H9 (cell line): ENCODE measurements at regions not wholly inside any gene's neighbourhood (a gene's known extent, or its start where the extent isn't known, plus 50 kb on each side); places are given as distances from the start of the nearest gene placed in this dataset.

ENCODE experiments used
- DNase-seq: peaks from one replicate; pipeline ENCODE4 v3.0.0-alpha.2; 2017
- H2AFZ ChIP-seq: one replicate; pipeline ENCODE4 v1.6.1; 2013; ENCODE audit warnings: mild to moderate bottlenecking, low read length, control low read depth, moderate library complexity
- H2AK5ac ChIP-seq: 2 replicates; pipeline ENCODE4 v1.6.1; 2013; ENCODE audit warnings: low read length, control low read depth, mixed read lengths; ENCODE audit not compliant: insufficient read length
- H2BK120ac ChIP-seq: one replicate; pipeline ENCODE4 v1.6.1; 2013; ENCODE audit warnings: low read depth, mild to moderate bottlenecking, low read length, control low read depth, inconsistent platforms; ENCODE audit not compliant: poor library complexity, severe bottlenecking
- H2BK12ac ChIP-seq: 2 replicates; pipeline ENCODE4 v1.6.1; 2013; ENCODE audit warnings: low read length, control low read depth, mixed read lengths, low read depth; ENCODE audit not compliant: insufficient read length
- H2BK15ac ChIP-seq: 2 replicates; pipeline ENCODE4 v1.6.1; 2013; ENCODE audit warnings: low read depth, low read length, control low read depth
- H2BK20ac ChIP-seq: one replicate; pipeline ENCODE4 v1.6.1; 2013; ENCODE audit warnings: low read depth, mild to moderate bottlenecking, low read length, control low read depth, inconsistent platforms; ENCODE audit not compliant: poor library complexity, severe bottlenecking
- H2BK5ac ChIP-seq: 2 replicates; pipeline ENCODE4 v1.6.1; 2013; ENCODE audit warnings: low read length, control low read depth, mixed read lengths; ENCODE audit not compliant: insufficient read length
- H3K14ac ChIP-seq: 2 replicates; pipeline ENCODE4 v1.6.1; 2013; ENCODE audit warnings: low read length, control low read depth; ENCODE audit not compliant: insufficient read depth
- H3K18ac ChIP-seq: 2 replicates; pipeline ENCODE4 v1.6.1; 2013; ENCODE audit warnings: low read depth, mild to moderate bottlenecking, mixed read lengths, low read length, control low read depth; ENCODE audit not compliant: insufficient read length
- H3K23ac ChIP-seq: 2 replicates; pipeline ENCODE4 v1.6.1; 2013; ENCODE audit warnings: low read length, control low read depth, mixed read lengths, low read depth; ENCODE audit not compliant: insufficient read length
- H3K23me2 ChIP-seq: 2 replicates; pipeline ENCODE4 v1.6.1; 2013; ENCODE audit warnings: low read depth, mild to moderate bottlenecking, mixed read lengths, low read length, control low read depth; ENCODE audit not compliant: insufficient read length, poor library complexity, severe bottlenecking
- H3K27ac ChIP-seq: 2 replicates; pipeline ENCODE4 v1.5.1; 2013; ENCODE audit warnings: low read length, control low read depth, mixed read lengths, low read depth; ENCODE audit not compliant: insufficient read length
- H3K27me3 ChIP-seq: 2 replicates; pipeline ENCODE4 v1.6.1; 2013; ENCODE audit warnings: low read length, control low read depth, inconsistent platforms; ENCODE audit not compliant: insufficient read depth
- H3K4ac ChIP-seq: 2 replicates; pipeline ENCODE4 v1.6.1; 2013; ENCODE audit warnings: low read depth, mild to moderate bottlenecking, control low read depth, inconsistent platforms, low read length, moderate library complexity
- H3K4me1 ChIP-seq: 2 replicates; pipeline ENCODE4 v1.6.1; 2013; ENCODE audit warnings: low read length, control low read depth, inconsistent platforms; ENCODE audit not compliant: insufficient read depth
- H3K4me2 ChIP-seq: 2 replicates; pipeline ENCODE4 v1.6.1; 2013; ENCODE audit warnings: low read length, control low read depth, mixed read lengths; ENCODE audit not compliant: insufficient read length, insufficient read depth
- H3K56ac ChIP-seq: 2 replicates; pipeline ENCODE4 v1.6.1; 2013; ENCODE audit warnings: low read depth, mild to moderate bottlenecking, mixed read lengths, low read length, control low read depth; ENCODE audit not compliant: insufficient read length
- H3K79me1 ChIP-seq: 2 replicates; pipeline ENCODE4 v1.6.1; 2013; ENCODE audit warnings: low read depth, mild to moderate bottlenecking, moderate library complexity, low read length, control low read depth, inconsistent platforms; ENCODE audit not compliant: insufficient read depth, poor library complexity, severe bottlenecking
- H3K79me2 ChIP-seq: 2 replicates; pipeline ENCODE4 v1.6.1; 2013; ENCODE audit warnings: low read length, control low read depth, inconsistent platforms; ENCODE audit not compliant: insufficient read depth
- H3K9ac ChIP-seq: 2 replicates; pipeline ENCODE4 v1.6.1; 2013; ENCODE audit warnings: low read length, control low read depth, mixed read lengths; ENCODE audit not compliant: insufficient read length; ENCODE audit errors: extremely low read depth
- H3K9me3 ChIP-seq: one replicate; pipeline ENCODE4 v1.6.1; 2013; ENCODE audit warnings: low read depth, low read length, inconsistent platforms; ENCODE audit not compliant: control insufficient read depth
- H3T11ph ChIP-seq: one replicate; pipeline ENCODE4 v1.6.1; 2013; ENCODE audit warnings: mild to moderate bottlenecking, low read length, control low read depth, inconsistent platforms
- H4K20me1 ChIP-seq: one replicate; pipeline ENCODE4 v1.6.1; 2013; ENCODE audit not compliant: control insufficient read depth, insufficient read length, insufficient read depth
- H4K5ac ChIP-seq: 2 replicates; pipeline ENCODE4 v1.6.1; 2013; ENCODE audit warnings: low read depth, mild to moderate bottlenecking, mixed read lengths, low read length, control low read depth; ENCODE audit not compliant: insufficient read length
- H4K8ac ChIP-seq: replicated peaks from 2 replicates; pipeline ENCODE4 v1.6.1; 2013; ENCODE audit warnings: low read length, control low read depth, mixed read lengths, low read depth; ENCODE audit not compliant: insufficient read length
- H4K91ac ChIP-seq: 2 replicates; pipeline ENCODE4 v1.6.1; 2013; ENCODE audit warnings: low read depth, mild to moderate bottlenecking, moderate library complexity, mixed read lengths, low read length, control low read depth; ENCODE audit not compliant: insufficient read length
- H3K27ac Mint-ChIP-seq, 3 experiments: 2 replicates in 2 of 3; 3 replicates in 1 of 3; pipeline ENCODE4 v1.8.0; 2020 to 2021; ENCODE audit warnings: mixed read lengths in 3 of 3, mild to moderate bottlenecking in 1 of 3, moderate library complexity in 1 of 3
- H3K27me3 Mint-ChIP-seq: 2 replicates; pipeline ENCODE4 v1.8.0; 2021; ENCODE audit warnings: low read depth, mild to moderate bottlenecking, moderate library complexity, mixed read lengths
- H3K36me3 Mint-ChIP-seq, 3 experiments: 2 replicates in 2 of 3; 3 replicates in 1 of 3; pipeline ENCODE4 v1.8.0; 2020 to 2021; ENCODE audit warnings: low read depth in 3 of 3, mixed read lengths in 3 of 3; ENCODE audit not compliant: insufficient read depth in 1 of 3
- H3K4me1 Mint-ChIP-seq, 2 experiments: 2 replicates each; pipeline ENCODE4 v1.8.0; 2020; ENCODE audit warnings: mixed read lengths in 2 of 2
- H3K4me3 Mint-ChIP-seq, 2 experiments: 2 replicates in 1 of 2; 3 replicates in 1 of 2; pipeline ENCODE4 v1.8.0; 2020 to 2021; ENCODE audit warnings: mild to moderate bottlenecking in 2 of 2, mixed read lengths in 2 of 2, moderate library complexity in 1 of 2
- H3K9me3 Mint-ChIP-seq, 2 experiments: 2 replicates in 1 of 2; 3 replicates in 1 of 2; pipeline ENCODE4 v1.8.0; 2020; ENCODE audit warnings: mild to moderate bottlenecking in 2 of 2, mixed read lengths in 2 of 2, moderate library complexity in 1 of 2
- WGBS: extraction: QIAGEN DNeasy Blood & Tissue Kit; methylation state at CpG from one replicate; pipeline ENCODE4 v1.1.7; 2013; ENCODE audit warnings: missing lambda C conversion rate, low lambda C conversion rate, mixed read lengths; ENCODE audit not compliant: insufficient read length; ENCODE audit errors: extremely low coverage; 5-methylcytosine and 5-hydroxymethylcytosine counted together
- TF ChIP-seq, protein P1 (sequence below): fragments of 200-600 bp; sonication (generic); conservative IDR thresholded peaks from 3 replicates; pipeline ENCODE4 v1.8.0; 2021; ENCODE audit warnings: antibody characterized with exemption, mild to moderate bottlenecking

DNA sequence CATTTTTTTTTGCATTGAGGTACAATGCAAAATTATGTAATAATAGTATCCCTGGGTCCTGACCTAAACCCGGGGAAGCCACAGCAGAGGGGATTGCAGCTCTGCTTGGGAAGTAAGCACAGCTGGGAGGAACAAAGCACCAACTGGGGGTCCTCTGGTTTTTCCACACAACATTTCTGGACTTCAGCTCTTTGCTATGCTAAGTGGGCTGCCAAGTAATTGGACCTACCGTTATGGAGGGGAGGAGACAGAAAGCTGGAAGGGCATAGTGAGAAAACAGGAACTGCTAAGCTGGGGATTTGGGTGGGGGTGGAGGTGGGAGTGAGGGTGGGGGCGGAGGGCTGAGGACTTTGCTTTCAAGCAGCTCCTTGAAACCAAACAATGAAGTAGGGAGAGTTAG lies 183.3 kb downstream of the ZIC3 start:
- Histone ChIP-seq H2BK120ac (no peak overlapping the region), H3K79me2 (no peaks in the 10 kb centered on the region), H3K4me2 (peak overlapping the region; percentile 22), H3K9ac (no peak overlapping the region), H2BK15ac (no peak overlapping the region), H2BK5ac (no peak overlapping the region), H3K27me3 (no peaks in the 10 kb centered on the region), H2BK12ac (no peak overlapping the region), H3K79me1 (no peaks in the 10 kb centered on the region), H2AK5ac (no peak overlapping the region), H3K23me2 (no peaks in the 10 kb centered on the region), H3K23ac (no peak overlapping the region), H2AFZ (no peak overlapping the region), H4K20me1 (no peaks in the 10 kb centered on the region), H3K18ac (no peak overlapping the region), H3T11ph (no peak overlapping the region), H3K4ac (no peak overlapping the region), H3K4me1 (peaks cover 10% of the 10 kb centered on the region; the same call in 1 of the 2 replicates), H3K56ac (no peak overlapping the region), H3K9me3 (no peaks in the 10 kb centered on the region), H2BK20ac (no peak overlapping the region), H3K27ac (peak overlapping the region; percentile 65), H4K8ac (no peak overlapping the region), H4K5ac (no peak overlapping the region), H3K14ac (no peak overlapping the region), H4K91ac (no peak overlapping the region)
- no CpG with 5 or more reads among the region's 3 CpGs for WGBS
- Mint-ChIP-seq H3K4me1 (peaks cover 55 to 73% of the 10 kb centered on the region in 2 experiments), H3K4me3 (peak overlapping the region; percentile 12 to 22; a peak in 3 of 5 replicates), H3K27ac (peak overlapping the region; percentile 3 to 96 (median 95); a peak in 6 of 7 replicates), H3K36me3 (no peaks in the 10 kb centered on the region; a peak in 1 of 7 replicates), H3K9me3 (peaks cover 0 to 33% of the 10 kb centered on the region in 2 experiments; a peak in 2 of 5 replicates), H3K27me3 (no peaks in the 10 kb centered on the region; the same call in 1 of the 2 replicates)
- DNase-seq = no peak
- TF ChIP-seq, protein P1, sequence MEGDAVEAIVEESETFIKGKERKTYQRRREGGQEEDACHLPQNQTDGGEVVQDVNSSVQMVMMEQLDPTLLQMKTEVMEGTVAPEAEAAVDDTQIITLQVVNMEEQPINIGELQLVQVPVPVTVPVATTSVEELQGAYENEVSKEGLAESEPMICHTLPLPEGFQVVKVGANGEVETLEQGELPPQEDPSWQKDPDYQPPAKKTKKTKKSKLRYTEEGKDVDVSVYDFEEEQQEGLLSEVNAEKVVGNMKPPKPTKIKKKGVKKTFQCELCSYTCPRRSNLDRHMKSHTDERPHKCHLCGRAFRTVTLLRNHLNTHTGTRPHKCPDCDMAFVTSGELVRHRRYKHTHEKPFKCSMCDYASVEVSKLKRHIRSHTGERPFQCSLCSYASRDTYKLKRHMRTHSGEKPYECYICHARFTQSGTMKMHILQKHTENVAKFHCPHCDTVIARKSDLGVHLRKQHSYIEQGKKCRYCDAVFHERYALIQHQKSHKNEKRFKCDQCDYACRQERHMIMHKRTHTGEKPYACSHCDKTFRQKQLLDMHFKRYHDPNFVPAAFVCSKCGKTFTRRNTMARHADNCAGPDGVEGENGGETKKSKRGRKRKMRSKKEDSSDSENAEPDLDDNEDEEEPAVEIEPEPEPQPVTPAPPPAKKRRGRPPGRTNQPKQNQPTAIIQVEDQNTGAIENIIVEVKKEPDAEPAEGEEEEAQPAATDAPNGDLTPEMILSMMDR = no peak
